ENCODE measurements at regions not wholly inside any gene's neighbourhood (a gene's known extent, or its start where the extent isn't known, plus 50 kb on each side); places are given as distances from the start of the nearest gene placed in this dataset.
"Not testable (repeated sequence)": the region's sequence is repeated elsewhere in the genome, so short reads cannot be mapped to it uniquely, and the experiment has no call there.

DNA sequence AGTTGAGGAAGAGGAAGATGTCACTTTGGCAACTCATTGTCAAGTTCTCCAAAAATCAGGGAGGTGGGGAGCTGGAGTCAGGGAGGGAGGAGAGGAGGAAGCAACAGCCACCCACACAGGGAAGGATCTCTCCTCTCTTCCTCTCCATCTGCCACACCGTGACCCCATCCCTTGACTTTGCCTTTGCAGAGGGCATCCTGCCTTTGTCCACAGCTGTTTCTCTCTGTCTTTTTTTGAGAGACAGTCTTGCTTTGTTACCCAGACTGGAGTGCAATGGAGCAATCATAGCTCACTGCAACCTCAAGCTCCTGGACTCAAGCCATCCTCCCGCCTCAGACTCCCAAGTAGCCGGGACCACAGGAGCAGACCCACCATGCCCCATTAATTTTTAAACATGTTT is 276.0 kb downstream of the SHOX start:
- H3K27ac ChIP-seq: no peak overlapping the region
- H3K4me3 ChIP-seq: no peak overlapping the region
- 60 to 73% methylated on average over 1 to 2 of the region's 3 CpGs for WGBS, 2 donors (ENCODE audit: low coverage in 1 of 2)
- ATAC-seq: no peak
- TF ChIP-seq, protein P1, sequence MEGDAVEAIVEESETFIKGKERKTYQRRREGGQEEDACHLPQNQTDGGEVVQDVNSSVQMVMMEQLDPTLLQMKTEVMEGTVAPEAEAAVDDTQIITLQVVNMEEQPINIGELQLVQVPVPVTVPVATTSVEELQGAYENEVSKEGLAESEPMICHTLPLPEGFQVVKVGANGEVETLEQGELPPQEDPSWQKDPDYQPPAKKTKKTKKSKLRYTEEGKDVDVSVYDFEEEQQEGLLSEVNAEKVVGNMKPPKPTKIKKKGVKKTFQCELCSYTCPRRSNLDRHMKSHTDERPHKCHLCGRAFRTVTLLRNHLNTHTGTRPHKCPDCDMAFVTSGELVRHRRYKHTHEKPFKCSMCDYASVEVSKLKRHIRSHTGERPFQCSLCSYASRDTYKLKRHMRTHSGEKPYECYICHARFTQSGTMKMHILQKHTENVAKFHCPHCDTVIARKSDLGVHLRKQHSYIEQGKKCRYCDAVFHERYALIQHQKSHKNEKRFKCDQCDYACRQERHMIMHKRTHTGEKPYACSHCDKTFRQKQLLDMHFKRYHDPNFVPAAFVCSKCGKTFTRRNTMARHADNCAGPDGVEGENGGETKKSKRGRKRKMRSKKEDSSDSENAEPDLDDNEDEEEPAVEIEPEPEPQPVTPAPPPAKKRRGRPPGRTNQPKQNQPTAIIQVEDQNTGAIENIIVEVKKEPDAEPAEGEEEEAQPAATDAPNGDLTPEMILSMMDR (IDR thresholded peaks at IDR 0.05): no peak
- TF ChIP-seq EP300 (IDR thresholded peaks at IDR 0.05) (no peak), POLR2A (IDR thresholded peaks at IDR 0.05) (no peak)
- H3K9me3 ChIP-seq: peaks cover 0 to 17% (median 0%) of the 10 kb centered on the region in 3 donors
- H3K27me3 ChIP-seq: no peaks in the 10 kb centered on the region
- H3K36me3 ChIP-seq: no peaks in the 10 kb centered on the region
- no peaks in the 10 kb centered on the region for H3K4me1 ChIP-seq

GRCh38 chrX:905848-906566 is 275.4 kb downstream of the SHOX start:
- TF ChIP-seq, protein P1 (IDR thresholded peaks at IDR 0.05): no peak
- TF ChIP-seq EP300 (IDR thresholded peaks at IDR 0.05): no peak
- TF ChIP-seq POLR2AphosphoS5 (IDR thresholded peaks at IDR 0.05): no peak
- TF ChIP-seq POLR2A (IDR thresholded peaks at IDR 0.05): no peak
- no peaks in the 10 kb centered on the region for H3K4me1 ChIP-seq
- no peaks in the 10 kb centered on the region for H3K27me3 ChIP-seq
- no peaks in the 10 kb centered on the region for H3K36me3 ChIP-seq
- no peak for ATAC-seq
- no peak overlapping the region for H3K27ac ChIP-seq
- WGBS, 2 donors (ENCODE audit: low coverage in 1 of 2): 69 to 73% methylated on average over 11 to 18 of the region's 19 CpGs
- no peak overlapping the region for H3K4me3 ChIP-seq
- H3K9me3 ChIP-seq: peaks cover 0 to 23% (median 0%) of the 10 kb centered on the region in 3 donors

GRCh38 chrX:903116-903515 is 272.5 kb downstream of the SHOX start:
- ATAC-seq: no peak
- TF ChIP-seq, protein P1 (IDR thresholded peaks at IDR 0.05): no peak
- TF ChIP-seq EP300 (IDR thresholded peaks at IDR 0.05) (no peak), POLR2AphosphoS5 (IDR thresholded peaks at IDR 0.05) (no peak), POLR2A (IDR thresholded peaks at IDR 0.05) (no peak)
- Histone ChIP-seq H3K27ac (no peak overlapping the region), H3K9me3 (peaks cover 0 to 18% (median 0%) of the 10 kb centered on the region in 3 donors), H3K4me3 (no peak overlapping the region), H3K4me1 (no peaks in the 10 kb centered on the region), H3K27me3 (no peaks in the 10 kb centered on the region), H3K36me3 (no peaks in the 10 kb centered on the region)
- WGBS, 2 donors (ENCODE audit: low coverage in 1 of 2): 77 to 85% methylated on average over 15 of the region's 15 CpGs

- Histone ChIP-seq H3K36me3 (no peaks in the 10 kb centered on the region), H3K27me3 (no peaks in the 10 kb centered on the region), H3K27ac (no peak overlapping the region), H3K4me3 (no peak overlapping the region), H3K9me3 (peaks cover 0 to 42% (median 0%) of the 10 kb centered on the region in 3 donors), H3K4me1 (no peaks in the 10 kb centered on the region)
- ATAC-seq: no peak
- WGBS, 2 donors (ENCODE audit: low coverage in 1 of 2): 84 to 94% methylated on average over 3 of the region's 3 CpGs
- no peak for TF ChIP-seq POLR2A (IDR thresholded peaks at IDR 0.05)
- TF ChIP-seq EP300 (IDR thresholded peaks at IDR 0.05): no peak
- no peak for TF ChIP-seq POLR2AphosphoS5 (IDR thresholded peaks at IDR 0.05)
- TF ChIP-seq, protein P1 (IDR thresholded peaks at IDR 0.05): no peak
Measured at GRCh38 chrX:896256-896655, 265.7 kb downstream of the SHOX start.

- no peak for TF ChIP-seq POLR2A (IDR thresholded peaks at IDR 0.05)
- TF ChIP-seq, protein P1 (IDR thresholded peaks at IDR 0.05): no peak
- no peak for TF ChIP-seq EP300 (IDR thresholded peaks at IDR 0.05)
- TF ChIP-seq POLR2AphosphoS5 (IDR thresholded peaks at IDR 0.05): no peak
Measured at GRCh38 chrX:889966-890651, 259.5 kb downstream of the SHOX start.

DNA sequence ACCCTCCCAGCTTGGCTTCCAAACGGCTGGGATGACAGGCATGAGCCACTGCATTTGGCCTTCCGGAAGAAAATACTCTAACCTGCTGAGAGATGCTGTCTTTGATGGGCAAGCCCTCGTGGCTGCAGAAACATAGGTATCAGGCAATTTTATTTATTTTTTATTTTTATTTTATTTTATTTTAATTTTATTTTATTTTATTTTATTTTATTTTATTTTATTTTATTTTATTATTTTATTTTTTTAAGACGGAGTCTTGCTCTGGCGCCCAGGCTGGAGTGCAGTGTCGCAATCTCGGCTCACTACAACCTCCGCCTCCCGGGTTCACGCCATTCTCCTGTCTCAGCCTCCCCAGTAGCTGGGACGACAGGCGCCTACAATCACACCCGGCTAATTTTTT is 257.1 kb downstream of the SHOX start:
- H3K36me3 ChIP-seq, ATAC-seq, H3K4me1 ChIP-seq, H3K4me3 ChIP-seq, H3K27me3 ChIP-seq, H3K27ac ChIP-seq: not testable (repeated sequence)
- 93 to 95% methylated on average over 4 to 11 of the region's 13 CpGs for WGBS, 2 donors (ENCODE audit: low coverage in 1 of 2)
- H3K9me3 ChIP-seq: peaks cover 0 to 65% (median 0%) of the 10 kb centered on the region in 3 donors

More at GRCh38 chrX:889966-890651, 259.5 kb downstream of the SHOX start:
- H3K9me3 ChIP-seq: peaks cover 0 to 64% (median 0%) of the 10 kb centered on the region in 3 donors
- no peaks in the 10 kb centered on the region for H3K36me3 ChIP-seq
- no peak for ATAC-seq
- H3K4me1 ChIP-seq: no peaks in the 10 kb centered on the region
- H3K27me3 ChIP-seq: no peaks in the 10 kb centered on the region
- no peak overlapping the region for H3K27ac ChIP-seq
- H3K4me3 ChIP-seq: no peak overlapping the region
- WGBS, 2 donors (ENCODE audit: low coverage in 1 of 2): 89 to 96% methylated on average over 4 to 5 of the region's 5 CpGs

Data from gastroesophageal sphincter (tissue), 4 donors.